ENCODE measurements at regions not wholly inside any gene's neighbourhood (a gene's known extent, or its start where the extent isn't known, plus 50 kb on each side); places are given as distances from the start of the nearest gene placed in this dataset.

DNA sequence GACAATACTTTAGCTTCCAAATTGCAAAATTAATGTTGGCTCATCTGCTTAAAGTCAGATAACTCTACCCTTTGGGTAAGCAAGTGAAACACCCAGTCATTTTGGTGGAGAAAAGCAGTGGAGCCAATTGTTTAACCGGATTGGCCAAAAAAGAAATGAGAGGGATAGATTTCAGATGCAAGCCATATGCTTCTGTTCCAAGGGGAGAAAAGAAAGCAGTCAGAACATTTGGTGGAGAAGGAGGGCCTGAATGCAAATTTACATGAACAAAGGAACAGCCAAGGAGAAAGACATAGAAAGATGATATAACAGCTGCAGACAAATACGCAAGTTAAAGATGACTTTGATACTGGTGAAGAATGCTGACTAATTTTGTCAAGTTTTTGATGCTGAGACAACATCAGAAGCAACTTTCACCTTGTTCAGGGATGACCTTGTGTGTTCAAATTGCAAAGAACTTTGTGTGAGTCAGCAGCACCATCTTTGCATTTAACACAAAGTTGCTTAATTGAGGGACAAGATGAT lies 173.1 kb downstream of the TGFB2 start:
- TF ChIP-seq, protein P1, sequence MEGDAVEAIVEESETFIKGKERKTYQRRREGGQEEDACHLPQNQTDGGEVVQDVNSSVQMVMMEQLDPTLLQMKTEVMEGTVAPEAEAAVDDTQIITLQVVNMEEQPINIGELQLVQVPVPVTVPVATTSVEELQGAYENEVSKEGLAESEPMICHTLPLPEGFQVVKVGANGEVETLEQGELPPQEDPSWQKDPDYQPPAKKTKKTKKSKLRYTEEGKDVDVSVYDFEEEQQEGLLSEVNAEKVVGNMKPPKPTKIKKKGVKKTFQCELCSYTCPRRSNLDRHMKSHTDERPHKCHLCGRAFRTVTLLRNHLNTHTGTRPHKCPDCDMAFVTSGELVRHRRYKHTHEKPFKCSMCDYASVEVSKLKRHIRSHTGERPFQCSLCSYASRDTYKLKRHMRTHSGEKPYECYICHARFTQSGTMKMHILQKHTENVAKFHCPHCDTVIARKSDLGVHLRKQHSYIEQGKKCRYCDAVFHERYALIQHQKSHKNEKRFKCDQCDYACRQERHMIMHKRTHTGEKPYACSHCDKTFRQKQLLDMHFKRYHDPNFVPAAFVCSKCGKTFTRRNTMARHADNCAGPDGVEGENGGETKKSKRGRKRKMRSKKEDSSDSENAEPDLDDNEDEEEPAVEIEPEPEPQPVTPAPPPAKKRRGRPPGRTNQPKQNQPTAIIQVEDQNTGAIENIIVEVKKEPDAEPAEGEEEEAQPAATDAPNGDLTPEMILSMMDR (conservative IDR thresholded peaks at IDR 0.05; ENCODE audit: low read length) = no peak
- TF ChIP-seq EZH2phosphoT487 (IDR thresholded peaks at IDR 0.05; ENCODE audit: borderline replicate concordance, low read depth, low read length) = no peak

Measured in OCI-LY7 (cell line).